Left lung (tissue), 4 donors: ENCODE measurements at regions not wholly inside any gene's neighbourhood (a gene's known extent, or its start where the extent isn't known, plus 50 kb on each side); places are given as distances from the start of the nearest gene placed in this dataset.

Source experiments
- ATAC-seq: fragments of 200-7000 bp; cut with Tn5 transposase; one replicate; pipeline ENCODE4 v1.9.1; 2020; ENCODE audit warnings: moderate library complexity
- DNase-seq, 4 donors: peaks; one replicate each; pipeline ENCODE4 v3.0.0-alpha.2; 2013 to 2020
- H3K27ac ChIP-seq, 2 donors: fragments of 200-600 bp; sonication (generic) in 1 of 2; one replicate each; pipeline versions ENCODE4 v1.5.0 to v1.8.0; 2020 to 2021
- H3K27me3 ChIP-seq, 2 donors: fragments of 200-600 bp; sonication (generic) in 1 of 2; one replicate each; pipeline versions ENCODE4 v1.5.0 to v1.8.0; 2020 to 2021
- H3K36me3 ChIP-seq, 2 donors: fragments of 200-600 bp; sonication (generic) in 1 of 2; one replicate each; pipeline versions ENCODE4 v1.5.0 to v1.8.0; 2020 to 2021
- H3K4me1 ChIP-seq, 2 donors: fragments of 200-600 bp; one replicate each; pipeline ENCODE4 v1.8.0; 2021
- H3K4me3 ChIP-seq, 2 donors: fragments of 200-600 bp; sonication (generic) in 1 of 2; one replicate each; pipeline versions ENCODE4 v1.5.0 to v1.8.0; 2020 to 2021; ENCODE audit warnings: mild to moderate bottlenecking in 1 of 2
- H3K9me3 ChIP-seq, 2 donors: fragments of 200-600 bp; sonication (generic) in 1 of 2; one replicate each; pipeline versions ENCODE4 v1.5.0 to v1.8.0; 2020 to 2021
- intact Hi-C, 2 donors: fragments of 100-400 bp; cut with DNase I; formaldehyde crosslinking; loops; one replicate each; pipeline versions ENCODE4 v1.11.2 to v1.14.2; 2022
- TF ChIP-seq, protein P1 (sequence below), 2 donors: fragments of 200-600 bp; sonication (generic) in 1 of 2; IDR thresholded peaks; one replicate each; pipeline versions ENCODE4 v1.5.0 to v1.8.0; 2021; ENCODE audit warnings: antibody characterized with exemption in 2 of 2
- donor health status: DM: no; HTN: yes; CAD: no.
- donor health status: DM: no; HTN: no; CAD: no.

DNA sequence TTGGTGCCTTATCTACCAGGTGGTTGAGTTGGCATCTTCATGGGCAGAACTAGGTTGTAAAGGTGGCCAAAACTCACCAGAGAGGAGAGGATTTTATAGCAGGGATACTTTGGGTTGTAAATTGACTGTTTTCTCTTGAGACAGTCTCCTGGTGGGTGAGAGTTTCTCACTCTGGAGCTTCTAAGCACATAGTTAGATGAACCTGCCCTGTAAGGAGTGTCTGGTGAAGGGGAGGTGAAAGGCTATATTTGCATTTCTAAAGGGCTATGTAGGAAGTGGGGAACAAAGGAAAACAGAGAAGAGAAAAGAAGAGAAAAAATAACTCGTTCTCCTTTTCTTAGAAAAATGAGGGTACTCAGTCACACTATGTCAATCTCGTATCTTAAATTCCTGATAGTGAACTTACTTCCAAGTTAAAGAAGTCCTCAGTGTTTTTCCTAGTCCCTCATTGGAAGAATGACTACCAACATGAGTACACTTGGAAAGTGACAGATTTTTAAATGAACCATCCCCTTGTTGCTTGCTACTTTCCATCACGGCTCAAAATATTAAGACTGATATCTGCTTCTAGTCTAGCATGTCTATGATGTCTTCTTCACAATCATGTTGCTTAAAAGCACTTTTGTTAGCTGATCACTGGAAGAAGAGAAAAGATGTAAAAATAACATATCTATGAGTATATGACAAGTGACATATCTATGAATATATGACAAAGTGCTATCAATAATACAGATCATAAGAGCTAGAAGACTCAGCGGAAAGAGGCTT, 113.8 kb upstream of the P2RY1 start:
- Histone ChIP-seq H3K27me3 (no peaks in the 10 kb centered on the region), H3K9me3 (no peaks in the 10 kb centered on the region), H3K36me3 (no peaks in the 10 kb centered on the region), H3K27ac (no peak overlapping the region), H3K4me1 (peaks cover 0 to 3% of the 10 kb centered on the region in 2 donors), H3K4me3 (no peak overlapping the region)
- no peak for DNase-seq
- TF ChIP-seq, protein P1, sequence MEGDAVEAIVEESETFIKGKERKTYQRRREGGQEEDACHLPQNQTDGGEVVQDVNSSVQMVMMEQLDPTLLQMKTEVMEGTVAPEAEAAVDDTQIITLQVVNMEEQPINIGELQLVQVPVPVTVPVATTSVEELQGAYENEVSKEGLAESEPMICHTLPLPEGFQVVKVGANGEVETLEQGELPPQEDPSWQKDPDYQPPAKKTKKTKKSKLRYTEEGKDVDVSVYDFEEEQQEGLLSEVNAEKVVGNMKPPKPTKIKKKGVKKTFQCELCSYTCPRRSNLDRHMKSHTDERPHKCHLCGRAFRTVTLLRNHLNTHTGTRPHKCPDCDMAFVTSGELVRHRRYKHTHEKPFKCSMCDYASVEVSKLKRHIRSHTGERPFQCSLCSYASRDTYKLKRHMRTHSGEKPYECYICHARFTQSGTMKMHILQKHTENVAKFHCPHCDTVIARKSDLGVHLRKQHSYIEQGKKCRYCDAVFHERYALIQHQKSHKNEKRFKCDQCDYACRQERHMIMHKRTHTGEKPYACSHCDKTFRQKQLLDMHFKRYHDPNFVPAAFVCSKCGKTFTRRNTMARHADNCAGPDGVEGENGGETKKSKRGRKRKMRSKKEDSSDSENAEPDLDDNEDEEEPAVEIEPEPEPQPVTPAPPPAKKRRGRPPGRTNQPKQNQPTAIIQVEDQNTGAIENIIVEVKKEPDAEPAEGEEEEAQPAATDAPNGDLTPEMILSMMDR (IDR thresholded peaks at IDR 0.05): no peak
- intact Hi-C loops: no loop called here
- no peak for ATAC-seq

DNA sequence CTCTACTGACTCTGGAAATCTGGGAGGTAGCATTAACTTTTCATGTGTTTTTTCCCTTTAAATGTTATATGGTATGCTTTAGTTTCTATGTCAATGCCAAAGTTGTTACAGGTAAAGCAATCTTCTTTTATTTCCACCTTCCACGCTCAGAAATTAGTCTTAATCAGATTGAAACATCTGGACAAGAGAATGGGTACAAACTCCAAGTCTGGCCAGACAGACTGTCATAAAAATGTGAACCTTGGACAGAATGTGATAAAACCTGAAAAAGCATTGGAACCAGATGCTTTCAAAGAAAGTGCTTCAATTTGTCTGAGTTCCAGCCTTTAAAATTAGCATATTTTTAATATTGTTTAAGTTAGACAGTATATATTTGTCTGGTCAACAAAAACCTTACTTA, 110.7 kb upstream of the P2RY1 start:
- H3K9me3 ChIP-seq: no peaks in the 10 kb centered on the region
- intact Hi-C loops: no loop called here

DNA sequence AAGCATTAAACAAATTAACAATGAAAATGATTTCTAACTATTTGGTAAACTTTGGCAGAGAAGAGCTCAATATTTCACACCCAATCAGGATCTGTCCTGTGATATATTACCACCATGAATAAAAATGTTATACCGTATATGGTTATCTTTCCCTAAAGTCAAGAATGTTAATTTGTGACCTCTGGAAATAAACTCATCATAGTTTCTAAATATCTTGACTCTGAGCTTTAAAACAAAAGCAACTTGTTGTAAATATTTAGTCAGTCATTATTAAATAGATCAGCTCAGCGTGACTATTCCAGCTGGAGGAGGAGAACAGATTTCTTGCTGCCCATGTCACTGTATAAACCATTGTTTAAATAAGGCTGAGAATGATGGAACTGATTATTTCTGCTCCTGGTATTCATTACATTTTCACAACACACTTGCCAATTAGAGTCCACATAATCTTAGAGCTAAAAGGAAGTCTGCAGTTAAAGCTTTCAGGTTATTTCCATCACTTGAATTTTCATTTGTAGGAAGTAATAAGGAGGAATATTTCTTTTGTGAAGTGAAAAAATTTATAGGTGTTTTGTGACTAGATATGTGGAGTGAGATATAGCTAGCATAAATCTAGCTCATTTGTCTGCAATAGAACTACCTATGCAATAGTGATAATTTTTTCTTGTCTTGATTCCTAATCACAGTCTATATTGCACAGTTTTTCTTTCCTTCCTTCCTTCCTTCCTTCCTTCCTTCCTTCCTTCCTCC, 106.5 kb upstream of the P2RY1 start:
- intact Hi-C loops: no loop called here
- Histone ChIP-seq H3K9me3 (no peaks in the 10 kb centered on the region), H3K36me3 (no peaks in the 10 kb centered on the region), H3K4me1 (no peaks in the 10 kb centered on the region), H3K27me3 (no peaks in the 10 kb centered on the region), H3K4me3 (no peak overlapping the region), H3K27ac (no peak overlapping the region)
- DNase-seq (peak in 1 of 4 donors; percentile 29), ATAC-seq (no peak)
- TF ChIP-seq, protein P1 (IDR thresholded peaks at IDR 0.05): no peak

More for the DNA sequence above, 110.7 kb upstream of the P2RY1 start:
- TF ChIP-seq, protein P1 (IDR thresholded peaks at IDR 0.05): no peak
- no peak for DNase-seq
- H3K4me1 ChIP-seq: no peaks in the 10 kb centered on the region
- no peaks in the 10 kb centered on the region for H3K36me3 ChIP-seq
- H3K27ac ChIP-seq: no peak overlapping the region
- H3K4me3 ChIP-seq: no peak overlapping the region
- no peaks in the 10 kb centered on the region for H3K27me3 ChIP-seq
- no peak for ATAC-seq

DNA sequence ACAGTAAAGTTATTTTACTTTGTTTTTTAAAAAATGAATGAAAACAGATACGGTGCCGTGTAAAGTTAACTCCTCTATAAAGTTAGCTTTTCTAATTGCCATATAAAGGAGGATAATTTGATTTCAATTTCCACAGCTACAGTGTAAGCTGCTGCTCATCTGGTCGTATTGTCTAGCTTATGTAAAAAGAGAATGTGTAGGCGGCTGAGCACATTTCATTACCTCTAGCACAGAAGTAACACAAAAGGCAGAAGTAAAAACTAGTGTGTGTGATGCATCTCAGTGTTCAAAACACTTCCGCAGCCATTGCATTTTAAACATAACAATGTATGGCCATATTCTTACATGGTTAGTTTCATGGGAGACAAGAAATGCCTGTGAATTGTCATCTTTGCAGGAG, 105.0 kb upstream of the P2RY1 start:
- intact Hi-C loops: no loop called here
- Histone ChIP-seq H3K9me3 (no peaks in the 10 kb centered on the region), H3K27ac (no peak overlapping the region), H3K27me3 (no peaks in the 10 kb centered on the region), H3K36me3 (no peaks in the 10 kb centered on the region), H3K4me1 (no peaks in the 10 kb centered on the region), H3K4me3 (no peak overlapping the region)
- no peak for ATAC-seq
- no peak for DNase-seq
- TF ChIP-seq, protein P1 (IDR thresholded peaks at IDR 0.05): no peak

DNA sequence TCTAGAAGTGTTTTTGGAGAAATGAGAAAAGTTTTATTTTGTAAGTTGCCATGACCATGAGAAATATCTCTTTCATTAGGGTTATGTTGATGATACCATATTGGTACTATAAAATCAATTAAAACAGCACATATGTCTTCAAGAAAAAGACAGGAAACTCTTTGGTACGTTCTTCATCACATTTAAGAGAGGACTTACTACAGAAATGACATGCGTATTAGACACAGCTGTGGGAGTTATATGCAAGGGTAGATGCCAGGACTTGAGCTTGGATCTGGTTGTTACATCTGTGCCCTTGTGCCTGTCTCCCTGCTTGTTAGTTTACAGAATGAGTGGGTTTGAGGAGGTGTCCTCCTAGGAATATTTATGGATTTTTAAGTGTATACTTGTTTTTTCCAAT, 103.4 kb upstream of the P2RY1 start:
- no peaks in the 10 kb centered on the region for H3K4me1 ChIP-seq
- ATAC-seq: no peak
- H3K27ac ChIP-seq: no peak overlapping the region
- DNase-seq: no peak
- no peak overlapping the region for H3K4me3 ChIP-seq
- intact Hi-C loops: no loop called here
- H3K36me3 ChIP-seq: no peaks in the 10 kb centered on the region
- TF ChIP-seq, protein P1 (IDR thresholded peaks at IDR 0.05): no peak
- H3K9me3 ChIP-seq: no peaks in the 10 kb centered on the region
- H3K27me3 ChIP-seq: no peaks in the 10 kb centered on the region
